K562 (cell line): ENCODE measurements at regions not wholly inside any gene's neighbourhood (a gene's known extent, or its start where the extent isn't known, plus 50 kb on each side); places are given as distances from the start of the nearest gene placed in this dataset.

ENCODE experiments used
- ATAC-seq: fragments of 200-7000 bp; cut with Tn5 transposase; 3 replicates; pipeline ENCODE4 v1.9.1; 2020; ENCODE audit warnings: moderate library complexity
- BruUV-seq: library from RNA; stranded (reverse); fragments of 400-500 nt; replicated peaks from 2 replicates; lab custom pipeline; 2021; lab: Mats Ljungman, UMichigan
- CTCF ChIA-PET: fragments of 300-600 bp; formaldehyde crosslinking; extraction: SDS; loops from one replicate; lab custom pipeline; 2021; ENCODE audit warnings: low intra/inter-chr PET ratio; lab: Yijun Ruan, JAX
- POLR2A ChIA-PET: fragments of 300-600, 350-650 bp; sonication (Branson Sonifier 250); formaldehyde crosslinking; extraction: SDS; loops from one replicate; lab custom pipeline; 2021; ENCODE audit warnings: antibody characterized with exemption, inconsistent platforms; lab: Yijun Ruan, JAX
- DNase-seq, 4 experiments: peaks; one replicate each; pipeline versions ENCODE4 v3.0.0 to v3.0.0-alpha.2; 2011 to 2018; ENCODE audit warnings: low spot score in 3 of 4, mixed read lengths in 3 of 4; ENCODE audit errors: extremely low read depth in 1 of 4
- FAIRE-seq: peaks from 2 replicates; lab custom pipeline; 2011; peaks lifted over from hg19 to GRCh38; lab: Jason Lieb, UNC
- H2AFZ ChIP-seq: 2 replicates; pipeline ENCODE4 v1.6.0; 2011; ENCODE audit warnings: low read depth, low read length, control low read depth, inconsistent platforms
- H3K27ac ChIP-seq: fragments of 200-600 bp; 3 replicates; pipeline ENCODE4 v1.8.0; 2011; ENCODE audit warnings: low read depth, mild to moderate bottlenecking, control low read depth, inconsistent platforms, low read length, moderate library complexity, mixed read lengths; ENCODE audit errors: extremely low read depth
- H3K27me3 ChIP-seq, 2 experiments: fragments of 300-600 bp in 1 of 2; 2 replicates in 1 of 2; 3 replicates in 1 of 2; pipeline versions ENCODE4 v1.6.0 to v1.8.0; 2011; ENCODE audit warnings: inconsistent platforms in 2 of 2, low read length in 2 of 2, mild to moderate bottlenecking in 1 of 2, mixed read lengths in 1 of 2, moderate library complexity in 1 of 2; ENCODE audit not compliant: control insufficient read depth in 2 of 2, insufficient read depth in 2 of 2
- H3K36me3 ChIP-seq: fragments of 300-600 bp; 3 replicates; pipeline ENCODE4 v1.8.0; 2011; ENCODE audit warnings: mild to moderate bottlenecking, low read length, inconsistent platforms; ENCODE audit not compliant: control insufficient read depth, insufficient read depth
- H3K4me1 ChIP-seq, 2 experiments: fragments of 200-600 bp in 1 of 2; replicated peaks in 1 of 2; 2 replicates in 1 of 2; 3 replicates in 1 of 2; pipeline versions ENCODE4 v1.5.1 to v1.8.0; 2011; ENCODE audit warnings: inconsistent platforms in 2 of 2, low read length in 2 of 2, mild to moderate bottlenecking in 1 of 2, mixed read lengths in 1 of 2, moderate library complexity in 1 of 2; ENCODE audit not compliant: control insufficient read depth in 2 of 2, insufficient read depth in 2 of 2
- H3K4me2 ChIP-seq: 2 replicates; pipeline ENCODE4 v1.6.1; 2011; ENCODE audit warnings: low read length, control low read depth, inconsistent platforms, mixed read lengths; ENCODE audit not compliant: insufficient read depth
- H3K4me3 ChIP-seq: fragments of 200-600 bp; sonication (generic), shearing (Covaris generic); 2 replicates; pipeline ENCODE4 v1.5.1; 2016; ENCODE audit warnings: control low read depth, inconsistent platforms
- H3K79me2 ChIP-seq: fragments of 200-600 bp; 3 replicates; pipeline ENCODE4 v1.8.0; 2011; ENCODE audit warnings: low read length, inconsistent platforms; ENCODE audit not compliant: control insufficient read depth, insufficient read depth
- H3K9ac ChIP-seq, 2 experiments: 2 replicates each; pipeline versions ENCODE4 v1.6.0 to v1.6.1; 2011; ENCODE audit warnings: low read depth in 2 of 2, low read length in 2 of 2, control low read depth in 1 of 2, inconsistent platforms in 1 of 2, mild to moderate bottlenecking in 1 of 2, mixed read lengths in 1 of 2; ENCODE audit not compliant: insufficient read depth in 1 of 2
- H3K9me1 ChIP-seq: one replicate; pipeline ENCODE4 v1.6.0; 2011; ENCODE audit warnings: inconsistent platforms, mild to moderate bottlenecking, low read length, moderate library complexity; ENCODE audit not compliant: control insufficient read depth, insufficient read depth
- H3K9me3 ChIP-seq: replicated peaks from 2 replicates; pipeline ENCODE4 v1.5.1; 2011; ENCODE audit warnings: low read depth, low read length, inconsistent platforms; ENCODE audit not compliant: control insufficient read depth, insufficient read depth
- H4K20me1 ChIP-seq: replicated peaks from 2 replicates; pipeline ENCODE4 v1.6.1; 2011; ENCODE audit warnings: low read length, inconsistent platforms, mixed read lengths; ENCODE audit not compliant: control insufficient read depth, insufficient read depth
- CEBPZ ChIP-seq: fragments of 150-350 bp; IDR thresholded peaks from 2 replicates; pipeline ENCODE4 v1.6.1; 2014; ENCODE audit warnings: low read depth, mild to moderate bottlenecking, low read length, borderline replicate concordance
- MXI1 ChIP-seq: IDR thresholded peaks from 2 replicates; pipeline ENCODE4 v1.6.1; 2011; ENCODE audit warnings: low read depth, mild to moderate bottlenecking, improper control_type of control experiment, low read length
- NELFE ChIP-seq: IDR thresholded peaks from 2 replicates; pipeline ENCODE4 v1.6.1; 2011; ENCODE audit warnings: mild to moderate bottlenecking; ENCODE audit not compliant: insufficient read depth, insufficient read length
- OTX1 ChIP-seq: fragments of 450-650 bp; formaldehyde crosslinking; IDR thresholded peaks from 2 replicates; pipeline ENCODE4 v1.4.0; 2022; ENCODE audit warnings: mild to moderate bottlenecking
- POLR2H ChIP-seq: IDR thresholded peaks from 2 replicates; pipeline ENCODE4 v1.6.1; 2016; ENCODE audit warnings: missing genetic modification characterization, low read depth, mild to moderate bottlenecking, control low read depth, missing compliant biosample characterization, moderate library complexity
- SIN3A ChIP-seq, 2 experiments: fragments of 150-350 bp in 1 of 2; IDR thresholded peaks; 2 replicates each; pipeline ENCODE4 v1.6.1; 2011 to 2016; ENCODE audit warnings: borderline replicate concordance in 2 of 2, low read depth in 2 of 2, low read length in 2 of 2, mild to moderate bottlenecking in 2 of 2, moderate library complexity in 2 of 2; ENCODE audit not compliant: control insufficient read depth in 1 of 2
- SMC3 ChIP-seq: conservative IDR thresholded peaks from 2 replicates; pipeline ENCODE4 v1.6.1; 2011; ENCODE audit warnings: low read depth, low read length, improper control_type of control experiment; ENCODE audit not compliant: insufficient read depth
- TGIF2 ChIP-seq: sonication (generic); formaldehyde crosslinking; IDR thresholded peaks from 2 replicates; pipeline ENCODE4 v1.8.1; 2022; ENCODE audit warnings: mild to moderate bottlenecking, missing genetic modification reagents, moderate library complexity
- WGBS: fragments of 100-300 bp; shearing (Covaris generic); methylation state at CpG from one replicate; pipeline ENCODE4 v1.1.6; 2016; ENCODE audit warnings: low coverage, mixed read lengths; ENCODE audit not compliant: insufficient coverage; ENCODE audit errors: missing lambda C conversion rate; 5-methylcytosine and 5-hydroxymethylcytosine counted together
- in situ Hi-C: fragments of 300-500 bp; cut with MboI; formaldehyde crosslinking; loops from 4 replicates; pipeline ENCODE4 v1.15.0; 2018; ENCODE audit warnings: inconsistent platforms, mixed read lengths
- intact Hi-C: fragments of 100-400 bp; cut with micrococcal nuclease; formaldehyde crosslinking; loops from 2 replicates; pipeline ENCODE4 v1.14.2; 2022

GRCh38 chr13:33617055-33617454 lies 200.9 kb upstream of the RFC3 start:
- in situ Hi-C loops, result no loop called here
- CTCF ChIA-PET, result no interaction called here

More at GRCh38 chr13:33617055-33617454, 200.9 kb upstream of the RFC3 start:
- Histone ChIP-seq H3K79me2 (no peaks in the 10 kb centered on the region), H3K36me3 (no peaks in the 10 kb centered on the region), H4K20me1 (no peaks in the 10 kb centered on the region), H3K9me1 (no peaks in the 10 kb centered on the region), H3K9ac (no peak overlapping the region), H3K27me3 (no peaks in the 10 kb centered on the region), H3K4me3 (no peak overlapping the region), H3K4me1 (no peaks in the 10 kb centered on the region), H2AFZ (no peak overlapping the region), H3K9me3 (no peaks in the 10 kb centered on the region), H3K27ac (no peak overlapping the region), H3K4me2 (no peak overlapping the region)
- POLR2A ChIA-PET, result no interaction called here
- BruUV-seq, result no TSS peak
- DNase-seq, result no peak
- TF ChIP-seq MXI1 (no peak), SMC3 (no peak), NELFE (no peak), OTX1 (CRISPR knock-in tag) (no peak), TGIF2 (CRISPR knock-in tag) (no peak), CEBPZ (no peak), POLR2H (tag) (no peak), SIN3A (IDR thresholded peaks at IDR 0.05; ENCODE audit: borderline replicate concordance in 2 of 2, control insufficient read depth in 1 of 2, low read depth in 2 of 2, low read length in 2 of 2) (no peak)
- no peak for FAIRE-seq
- no peak for ATAC-seq
- WGBS, result 0% methylated on average over 2 of the region's 2 CpGs
- intact Hi-C loops, result no loop called here
